ENCODE measurements at regions not wholly inside any gene's neighbourhood (a gene's known extent, or its start where the extent isn't known, plus 50 kb on each side); places are given as distances from the start of the nearest gene placed in this dataset.

GRCh38 chr15:39291690-39292089 is 289.2 kb upstream of the THBS1 start:
- no peak for DNase-seq

- no peak for DNase-seq
These were observed 283.9 kb upstream of the THBS1 start for GRCh38 chr15:39296955-39297354.

GRCh38 chr15:39298271-39298962 is 282.5 kb upstream of the THBS1 start:
- DNase-seq, result no peak

- no peak for DNase-seq
These were observed 281.2 kb upstream of the THBS1 start for GRCh38 chr15:39299486-39300267.

GRCh38 chr15:39300451-39301153 is 280.3 kb upstream of the THBS1 start:
- no peak for DNase-seq

GRCh38 chr15:39301589-39301999 is 279.3 kb upstream of the THBS1 start:
- DNase-seq, result no peak

GRCh38 chr15:39302936-39303335 is 277.9 kb upstream of the THBS1 start:
- no peak for DNase-seq

- DNase-seq, result no peak
These were observed 276.6 kb upstream of the THBS1 start for GRCh38 chr15:39304201-39304841.

GRCh38 chr15:39304931-39305728 is 275.7 kb upstream of the THBS1 start:
- DNase-seq, result no peak

GRCh38 chr15:39310633-39311032 is 270.2 kb upstream of the THBS1 start:
- no peak for DNase-seq

- DNase-seq, result no peak
These were observed 267.9 kb upstream of the THBS1 start for GRCh38 chr15:39312984-39313383.

- no peak for DNase-seq
These were observed 267.4 kb upstream of the THBS1 start for GRCh38 chr15:39313467-39313866.

- no peak for DNase-seq
These were observed 267.0 kb upstream of the THBS1 start for GRCh38 chr15:39313881-39314280.

- no peak for DNase-seq
These were observed 265.6 kb upstream of the THBS1 start for GRCh38 chr15:39315206-39315850.

GRCh38 chr15:39317225-39317624 is 263.7 kb upstream of the THBS1 start:
- DNase-seq, result no peak

- DNase-seq, result no peak
These were observed 262.6 kb upstream of the THBS1 start for GRCh38 chr15:39318231-39318630.

GRCh38 chr15:39320355-39320754 is 260.5 kb upstream of the THBS1 start:
- no peak for DNase-seq

- no peak for DNase-seq
These were observed 260.0 kb upstream of the THBS1 start for GRCh38 chr15:39320886-39321285.

GRCh38 chr15:39321977-39322376 is 258.9 kb upstream of the THBS1 start:
- no peak for DNase-seq

GRCh38 chr15:39323157-39323556 is 257.7 kb upstream of the THBS1 start:
- no peak for DNase-seq

GRCh38 chr15:39323706-39324105 is 257.2 kb upstream of the THBS1 start:
- DNase-seq, result no peak

All from inflammatory macrophage treated with lipopolysaccharide for 4 hours (primary cell).